ENCODE measurements at regions not wholly inside any gene's neighbourhood (a gene's known extent, or its start where the extent isn't known, plus 50 kb on each side); places are given as distances from the start of the nearest gene placed in this dataset.

- no peaks in the 10 kb centered on the region for H3K27me3 ChIP-seq (replicated peaks in 1 of 2; ENCODE audit: control insufficient read depth in 2 of 2, insufficient read depth in 2 of 2, low read length in 1 of 2)
- DNase-seq (ENCODE audit: low read depth, low spot score) = no peak
- 24% methylated on average over 3 of the region's 3 CpGs for WGBS (ENCODE audit: insufficient coverage, insufficient replicate concordance, low lambda C conversion rate, missing lambda C conversion rate)
Measured at GRCh38 chr5:125254267-125254666, 507.8 kb upstream of the ZNF608 start.

More at GRCh38 chr5:125254267-125254666, 507.8 kb upstream of the ZNF608 start:
- ChIA-PET SMC1A (ENCODE audit: uncharacterized antibody, unreplicated experiment) (no interaction called here), POLR2A (no interaction called here), RAD21 (ENCODE audit: unreplicated experiment) (no interaction called here), CTCF (interaction anchor here (0.6 kb wide), 1 partner anchor 46 kb away, joined by 3 read pairs; no protein-coding TSS in a partner anchor)
- no peaks in the 10 kb centered on the region for H4K20me1 ChIP-seq (ENCODE audit: control insufficient read depth, insufficient read depth)
- in situ Hi-C loops (cut with MboI) (no loop called here), intact Hi-C loops (cut with micrococcal nuclease; ENCODE audit: unreplicated experiment) (no loop called here)
- ATAC-seq (no peak), FAIRE-seq (no peak)
- no peak overlapping the region for H2AFZ ChIP-seq (ENCODE audit: control insufficient read depth, low read depth, low read length)
- no peak overlapping the region for H3K27ac ChIP-seq (ENCODE audit: control insufficient read depth, insufficient read depth)
- H3K9me3 ChIP-seq (replicated peaks; ENCODE audit: control insufficient read depth, insufficient read depth, low read length) = no peaks in the 10 kb centered on the region; the same call in 1 of the 3 replicates
- H3K4me2 ChIP-seq (ENCODE audit: control insufficient read depth, insufficient read depth) = no peak overlapping the region
- H3K9ac ChIP-seq (ENCODE audit: control insufficient read depth, insufficient read depth, low read length) = no peak overlapping the region
- H3K4me1 ChIP-seq (ENCODE audit: control insufficient read depth, insufficient read depth, low read length) = no peaks in the 10 kb centered on the region
- no peak overlapping the region for H3K4me3 ChIP-seq
- BruUV-seq (replicated peaks) = no TSS peak
- no peaks in the 10 kb centered on the region for H3K79me2 ChIP-seq (ENCODE audit: control insufficient read depth, insufficient read depth, low read length)
- TF ChIP-seq RBBP5 (conservative IDR thresholded peaks at IDR 0.05) = no peak
- TF ChIP-seq POLR2AphosphoS2 (IDR thresholded peaks at IDR 0.05; ENCODE audit: low read depth, low read length) = no peak
- TF ChIP-seq RCOR1 (conservative IDR thresholded peaks at IDR 0.05; ENCODE audit: low read depth, low read length) = no peak
- TF ChIP-seq ZNF687 (IDR thresholded peaks at IDR 0.05) = no peak
- no peak for TF ChIP-seq PRDM15 (CRISPR knock-in tag; IDR thresholded peaks at IDR 0.05)
- TF ChIP-seq SRF (IDR thresholded peaks at IDR 0.05; ENCODE audit: low read depth in 2 of 2, low read length in 2 of 2) = no peak
- H3K36me3 ChIP-seq (ENCODE audit: control insufficient read depth in 2 of 2, insufficient read depth in 2 of 2, low read length in 1 of 2) = no peaks in the 10 kb centered on the region

Data from GM12878 (cell line).